MM.1S (cell line): ENCODE measurements at regions not wholly inside any gene's neighbourhood (a gene's known extent, or its start where the extent isn't known, plus 50 kb on each side); places are given as distances from the start of the nearest gene placed in this dataset.

Experiments
- CTCF ChIP-seq: fragments of 300-600 bp; sonication (generic); IDR thresholded peaks from 2 replicates; pipeline ENCODE4 v1.5.1; 2016; ENCODE audit warnings: antibody characterized with exemption, low read length, mixed read lengths
- EZH2 ChIP-seq: fragments of 300-600 bp; sonication (generic); optimal IDR thresholded peaks from 2 replicates; pipeline ENCODE3; 2017; ENCODE audit warnings: low read depth, mild to moderate bottlenecking, antibody characterized with exemption, low read length, mixed read lengths

- TF ChIP-seq CTCF: no peak
- TF ChIP-seq EZH2: no peak
These were observed 113.8 kb upstream of the THSD7B start for GRCh38 chr2:136651456-136652010.
